NAMALWA (cell line): ENCODE measurements at regions not wholly inside any gene's neighbourhood (a gene's known extent, or its start where the extent isn't known, plus 50 kb on each side); places are given as distances from the start of the nearest gene placed in this dataset.

ENCODE experiments used
- DNase-seq: peaks from one replicate; pipeline ENCODE4 v3.0.0-alpha.2; 2015; ENCODE audit warnings: low spot score

GRCh38 chr12:88251798-88252197, 109.7 kb downstream of the TMTC3 start:
- no peak for DNase-seq

GRCh38 chr12:88253371-88253978, 111.4 kb downstream of the TMTC3 start:
- no peak for DNase-seq

- no peak for DNase-seq
Observed at GRCh38 chr12:88255224-88255623, 113.1 kb downstream of the TMTC3 start.

DNA sequence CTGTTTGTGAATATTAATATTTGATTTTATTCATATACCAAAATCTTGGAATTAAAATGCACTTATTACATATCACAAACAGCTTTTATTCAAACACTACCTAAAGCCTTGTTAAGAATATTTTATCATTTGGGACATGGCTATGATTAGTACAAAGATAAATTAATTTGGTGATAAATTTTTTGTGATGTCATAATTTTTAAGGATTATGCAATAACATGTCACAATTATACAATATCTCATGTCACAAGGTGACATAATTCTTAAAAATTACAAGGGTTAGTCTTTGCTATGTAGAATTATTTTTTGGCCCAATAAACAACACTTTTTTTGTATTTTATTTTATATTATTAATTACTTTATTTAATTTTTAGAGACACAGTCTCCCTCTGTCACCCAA, 113.7 kb downstream of the TMTC3 start:
- no peak for DNase-seq

DNA sequence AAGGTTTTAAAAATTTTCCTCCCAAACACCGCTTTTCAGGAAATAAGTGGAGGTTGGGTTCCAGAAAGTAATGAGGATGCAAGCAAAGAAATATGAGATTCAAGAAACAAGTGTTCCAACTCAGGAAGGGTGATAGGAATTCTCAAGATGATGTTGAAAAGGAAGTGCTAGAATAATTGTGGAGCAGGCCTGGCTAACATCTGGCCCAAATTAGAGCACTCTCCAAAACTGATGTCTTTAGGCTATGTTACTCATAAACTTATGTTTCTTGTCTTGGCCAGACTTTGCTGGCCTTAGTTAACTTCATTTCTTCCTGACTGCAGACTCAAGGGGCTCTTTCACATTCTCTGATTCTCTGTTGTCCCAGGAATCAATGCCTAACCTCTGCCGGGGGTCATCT, 116.3 kb downstream of the TMTC3 start:
- no peak for DNase-seq

GRCh38 chr12:88266806-88267360, 124.8 kb downstream of the TMTC3 start:
- no peak for DNase-seq

GRCh38 chr12:88267630-88268029, 125.5 kb downstream of the TMTC3 start:
- DNase-seq = no peak

DNA sequence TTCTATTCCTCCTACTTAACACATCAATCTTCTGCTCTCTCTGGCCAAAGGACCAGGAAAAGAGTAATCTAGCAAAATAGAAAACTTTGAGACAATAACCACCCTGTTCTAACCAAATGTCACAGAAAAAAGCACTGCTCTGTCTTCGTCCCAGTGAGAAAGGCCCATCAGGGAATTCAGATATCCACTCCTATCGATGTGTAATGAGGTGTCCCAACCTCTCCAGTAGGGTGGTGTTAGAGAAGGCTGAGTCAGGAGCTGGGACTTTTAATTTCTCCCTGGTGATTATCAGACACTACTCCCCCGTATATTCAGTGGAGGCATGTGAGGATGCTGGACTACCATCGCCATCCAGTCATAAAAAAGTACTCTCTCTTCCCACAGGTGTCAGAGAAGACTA, 130.3 kb downstream of the TMTC3 start:
- DNase-seq = no peak

DNA sequence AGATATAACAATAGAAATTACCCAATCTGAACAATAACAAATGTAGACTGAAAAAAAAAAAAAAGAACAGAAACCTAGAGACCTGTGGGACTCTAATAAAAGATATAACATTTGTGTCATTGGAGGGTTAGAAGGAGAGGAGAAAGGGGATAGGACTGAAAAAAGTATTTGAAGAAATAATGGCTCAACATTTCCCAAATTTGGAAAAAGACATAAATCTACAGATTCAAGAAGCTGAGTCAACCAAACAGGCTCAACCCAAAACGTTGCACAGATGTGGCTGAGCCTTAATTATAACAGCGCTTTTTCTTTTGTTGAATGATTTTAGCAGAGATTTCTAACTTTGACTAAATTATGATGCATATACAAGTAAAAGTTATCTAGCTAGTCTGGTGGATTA, 131.3 kb downstream of the TMTC3 start:
- DNase-seq = no peak

GRCh38 chr12:88273875-88274274, 131.8 kb downstream of the TMTC3 start:
- no peak for DNase-seq

DNA sequence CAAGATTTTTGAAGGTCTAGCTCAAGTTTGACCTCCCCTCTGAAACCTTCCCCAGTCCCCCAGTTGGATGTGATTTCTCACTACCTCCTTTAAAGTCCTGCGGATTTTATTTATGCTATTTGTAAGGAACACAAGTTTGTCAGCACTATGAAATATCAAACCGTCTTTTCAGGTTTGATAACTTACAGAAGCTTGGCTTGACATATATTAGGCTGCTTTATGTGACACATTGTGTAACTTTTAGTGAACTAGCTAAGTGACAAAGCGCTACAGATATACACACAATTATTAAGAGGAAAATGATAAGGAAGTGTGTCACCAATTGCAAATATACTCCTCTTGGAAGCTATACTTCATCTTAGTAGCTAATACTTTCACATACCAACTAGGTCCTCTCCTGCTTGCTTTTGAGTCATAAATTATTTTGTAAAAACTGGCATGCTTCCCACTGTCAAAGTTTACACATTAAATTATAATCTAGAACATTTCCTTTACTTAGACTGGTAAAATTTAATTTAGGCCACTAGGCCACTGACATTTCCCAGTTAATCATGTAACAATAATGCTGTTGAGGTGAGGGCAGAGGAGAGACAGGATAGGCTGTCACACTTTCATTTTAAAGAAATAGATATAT, 149.5 kb downstream of the TMTC3 start:
- DNase-seq = no peak

DNA sequence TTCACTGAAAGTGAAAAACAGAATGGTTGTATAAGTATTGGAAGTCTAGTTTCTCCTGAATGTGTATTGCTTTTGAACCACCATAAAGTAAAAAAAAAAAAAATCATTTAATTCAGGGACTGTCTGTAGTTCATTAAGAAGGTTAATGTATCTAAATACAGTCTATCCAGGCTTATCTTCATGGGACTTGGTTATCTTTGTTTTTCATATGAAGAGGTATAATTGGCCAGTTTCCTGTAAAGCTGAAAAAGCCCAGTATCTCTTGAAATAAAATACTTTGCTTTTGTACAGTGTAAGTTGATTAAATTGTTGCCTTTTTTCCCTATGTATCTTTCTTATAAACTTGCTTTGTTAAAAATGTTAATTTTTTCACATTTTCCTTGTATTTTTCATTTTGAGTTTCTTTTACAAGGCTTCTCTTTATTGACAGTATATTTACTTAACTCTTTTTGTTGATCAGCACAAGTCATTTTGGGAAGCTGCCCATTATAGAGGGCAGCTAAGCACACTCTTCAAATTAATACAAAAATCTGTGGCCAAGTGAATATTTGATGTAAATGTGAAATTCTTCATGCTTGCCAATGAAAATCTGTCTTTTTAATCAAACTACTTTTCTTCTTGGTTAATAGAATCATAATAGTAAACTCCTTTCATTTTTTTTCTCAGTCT, 156.0 kb downstream of the TMTC3 start:
- DNase-seq = no peak

DNA sequence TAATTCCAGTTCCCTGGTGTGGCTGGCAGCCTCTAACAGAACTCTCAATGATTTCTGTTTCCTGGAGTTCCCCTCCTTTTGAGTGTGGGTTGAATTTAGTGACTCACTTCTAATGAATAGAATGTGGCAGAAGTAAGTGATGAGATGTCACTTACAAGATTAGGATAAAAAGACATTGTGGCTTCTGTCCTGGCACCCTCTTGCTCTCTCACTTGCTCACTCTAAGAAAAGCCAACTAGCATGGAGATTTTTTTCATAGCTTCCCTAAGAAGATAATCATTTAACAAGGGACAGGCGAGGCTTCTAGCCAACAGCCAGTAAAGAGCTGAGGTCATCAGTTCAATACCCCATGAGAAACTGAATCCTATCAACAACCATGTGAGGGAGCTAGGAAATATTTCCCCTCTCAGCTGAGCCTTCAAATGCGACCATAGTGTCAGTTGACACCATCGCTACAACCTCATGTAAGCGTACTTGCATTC, 156.7 kb downstream of the TMTC3 start:
- DNase-seq = no peak

DNA sequence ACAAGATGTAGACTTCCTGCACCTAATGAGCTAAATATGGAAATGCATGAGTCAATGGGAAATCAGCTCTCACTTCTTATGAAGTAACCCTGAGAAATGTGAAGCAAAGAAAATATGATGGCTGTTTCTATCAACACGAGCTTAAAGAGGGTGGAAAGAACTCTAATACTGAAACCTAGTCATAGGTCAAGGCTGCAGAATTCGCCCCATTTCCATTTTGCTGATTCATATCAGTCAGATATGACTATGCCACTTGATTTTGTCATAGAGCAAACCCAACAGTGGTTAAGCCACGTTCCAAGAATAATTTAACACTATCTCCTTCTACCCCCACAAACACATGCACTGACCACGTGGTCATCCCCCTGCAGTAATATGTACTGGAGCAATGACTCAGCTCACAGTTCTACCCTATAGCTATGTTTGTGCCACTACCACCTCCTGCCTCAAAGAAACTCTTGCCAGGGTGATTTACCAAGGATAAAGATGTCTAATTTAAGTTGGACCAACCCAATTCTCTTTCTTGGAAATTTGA, 157.5 kb downstream of the TMTC3 start:
- no peak for DNase-seq

- DNase-seq = no peak
Observed at GRCh38 chr12:88300931-88301330, 158.8 kb downstream of the TMTC3 start.

DNA sequence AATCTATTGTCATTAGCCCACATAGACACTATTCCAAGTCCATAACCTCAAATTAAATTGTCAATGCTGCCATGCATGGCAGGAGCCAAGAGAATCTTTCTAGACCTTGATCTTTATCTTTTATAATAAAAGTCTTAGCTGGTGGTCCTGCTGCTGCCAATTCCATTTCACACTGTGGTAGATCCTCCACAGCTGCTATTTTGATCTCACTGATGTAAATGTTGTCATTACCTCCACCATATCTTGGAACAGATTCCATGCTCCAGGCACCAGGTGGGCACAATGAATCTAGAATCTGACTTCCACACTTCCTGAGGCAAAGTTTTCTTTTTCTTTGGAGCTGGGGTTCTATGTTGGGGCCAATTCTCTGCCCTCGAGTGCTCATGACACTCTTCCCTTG, 161.2 kb downstream of the TMTC3 start:
- DNase-seq = no peak

- DNase-seq = no peak
Observed at GRCh38 chr12:88305254-88305890, 163.3 kb downstream of the TMTC3 start.

DNA sequence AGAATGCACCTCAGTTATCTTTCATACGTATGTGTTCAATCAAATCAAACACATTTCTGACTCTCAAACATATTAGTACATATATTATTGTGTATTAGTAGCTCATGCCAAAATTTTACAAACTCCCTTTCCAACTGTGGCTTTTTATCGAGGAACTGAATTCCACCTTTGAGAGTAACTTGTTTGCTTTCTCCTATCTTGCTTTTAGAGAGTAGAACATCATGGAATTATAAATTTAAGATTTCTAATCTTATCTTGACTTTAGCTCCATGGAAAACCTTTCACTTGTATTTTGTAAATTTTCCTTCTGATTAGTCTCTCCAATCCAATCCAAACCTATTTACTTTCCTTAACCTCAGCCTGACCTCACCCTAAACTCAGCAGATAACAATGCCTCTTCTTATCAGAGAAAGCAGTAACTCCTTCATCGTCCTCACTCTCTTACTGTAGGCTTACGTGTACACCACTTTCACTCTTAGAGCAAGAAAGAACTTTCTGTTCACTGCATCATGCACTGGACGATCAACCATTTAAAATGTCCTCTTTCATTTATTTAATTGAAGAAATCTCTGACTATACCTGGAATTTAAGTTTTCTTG, 164.5 kb downstream of the TMTC3 start:
- no peak for DNase-seq

- no peak for DNase-seq
Observed at GRCh38 chr12:88307961-88308360, 165.9 kb downstream of the TMTC3 start.

- DNase-seq = no peak
Observed at GRCh38 chr12:88308825-88309224, 166.7 kb downstream of the TMTC3 start.

DNA sequence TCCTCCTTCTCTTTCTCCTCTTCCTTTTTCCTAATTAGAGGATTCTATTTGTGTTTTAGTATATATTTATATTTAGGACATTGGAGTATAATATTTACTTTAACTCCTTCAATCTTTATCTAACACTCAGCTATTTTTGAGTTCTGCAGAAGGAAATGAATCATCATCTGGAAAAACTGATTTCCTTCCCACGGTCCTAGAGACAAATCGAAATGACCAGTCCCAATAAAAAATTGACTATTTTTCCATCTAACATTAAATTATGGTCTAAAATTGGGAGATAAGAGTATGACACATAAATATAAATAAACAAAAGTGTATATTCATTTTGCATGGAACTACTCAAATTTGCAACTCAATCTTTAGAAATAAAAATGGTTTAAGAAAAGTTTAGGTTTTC, 167.4 kb downstream of the TMTC3 start:
- no peak for DNase-seq

GRCh38 chr12:88310069-88310468, 168.0 kb downstream of the TMTC3 start:
- DNase-seq = no peak
